Heart left ventricle (tissue), 13 donors: ENCODE measurements at regions not wholly inside any gene's neighbourhood (a gene's known extent, or its start where the extent isn't known, plus 50 kb on each side); places are given as distances from the start of the nearest gene placed in this dataset.

ENCODE experiments used
- POLR2A ChIP-seq, 2 donors: fragments of 450-650 bp; IDR thresholded peaks; one replicate each; pipeline ENCODE4 v1.6.1; 2017; ENCODE audit warnings: antibody characterized with exemption in 2 of 2, mild to moderate bottlenecking in 2 of 2, moderate library complexity in 2 of 2
- TF ChIP-seq, protein P1 (sequence below), 12 donors: fragments of 200-600 bp; sonication (generic) in 4 of 12; IDR thresholded peaks; one replicate each; pipeline versions ENCODE4 v1.5.0 to v1.8.0; 2018 to 2022; ENCODE audit warnings: antibody characterized with exemption in 12 of 12, mild to moderate bottlenecking in 5 of 12
- donor health status: ischemic (EF 13 %, LVEDD 7.1; RV severe dilation, severe dysfunction).
- donor health status: DM: no; HTN: yes; CAD: no.
- donor health status: DM: no; HTN: no; CAD: no.
- donor health status: ischemic (EF 25% LVEDD 6.9; RV normal size, moderate dysfunction).
- donor health status: ischemic (EF 25% LVEDD 5.7; RV mildly dilated, moderate dysfunction).
- donor health status: ischemic (EF 35%, LVEDD 5.7; RV mildly dilated, moderate dysfunction).
- donor health status: nonischemic (EF 11% LVEDD 7.7; RV severe dilation, severe dysfunction).
- donor health status: DM: yes; HTN: yes; CAD: no.
- donor health status: PGD.
- donor health status: ischemic (EF 29% LVEDD 5.4; RV normal size, mild dysfunction).
- donor health status: nonischemic (EF 23%, LVEDD 6.1; RV moderate dilation, normal function).

DNA sequence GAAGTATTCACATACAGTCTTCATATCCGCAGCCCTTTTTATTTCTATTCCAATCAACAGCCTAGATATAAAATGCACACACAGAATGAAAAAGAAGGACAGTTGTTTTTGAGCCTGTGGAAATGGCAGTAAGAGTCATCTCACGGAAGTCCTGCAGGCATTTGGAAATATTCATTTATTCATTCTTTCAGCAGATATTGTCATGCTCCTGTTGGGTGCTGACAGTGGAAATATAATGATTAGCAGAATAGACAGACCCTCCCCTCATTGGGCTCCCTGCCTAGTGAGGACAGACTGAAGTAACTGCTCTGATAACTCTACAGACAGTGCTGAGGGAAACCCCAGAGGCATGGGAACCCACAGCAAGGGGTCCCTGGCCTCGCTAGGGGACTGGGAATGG lies 392.3 kb downstream of the FOXO1 start:
- TF ChIP-seq POLR2A (IDR thresholded peaks at IDR 0.05) = no peak
- TF ChIP-seq, protein P1, sequence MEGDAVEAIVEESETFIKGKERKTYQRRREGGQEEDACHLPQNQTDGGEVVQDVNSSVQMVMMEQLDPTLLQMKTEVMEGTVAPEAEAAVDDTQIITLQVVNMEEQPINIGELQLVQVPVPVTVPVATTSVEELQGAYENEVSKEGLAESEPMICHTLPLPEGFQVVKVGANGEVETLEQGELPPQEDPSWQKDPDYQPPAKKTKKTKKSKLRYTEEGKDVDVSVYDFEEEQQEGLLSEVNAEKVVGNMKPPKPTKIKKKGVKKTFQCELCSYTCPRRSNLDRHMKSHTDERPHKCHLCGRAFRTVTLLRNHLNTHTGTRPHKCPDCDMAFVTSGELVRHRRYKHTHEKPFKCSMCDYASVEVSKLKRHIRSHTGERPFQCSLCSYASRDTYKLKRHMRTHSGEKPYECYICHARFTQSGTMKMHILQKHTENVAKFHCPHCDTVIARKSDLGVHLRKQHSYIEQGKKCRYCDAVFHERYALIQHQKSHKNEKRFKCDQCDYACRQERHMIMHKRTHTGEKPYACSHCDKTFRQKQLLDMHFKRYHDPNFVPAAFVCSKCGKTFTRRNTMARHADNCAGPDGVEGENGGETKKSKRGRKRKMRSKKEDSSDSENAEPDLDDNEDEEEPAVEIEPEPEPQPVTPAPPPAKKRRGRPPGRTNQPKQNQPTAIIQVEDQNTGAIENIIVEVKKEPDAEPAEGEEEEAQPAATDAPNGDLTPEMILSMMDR (IDR thresholded peaks at IDR 0.05) = no peak
